Inflammatory macrophage treated with lipopolysaccharide for 4 hours (primary cell): ENCODE measurements at regions not wholly inside any gene's neighbourhood (a gene's known extent, or its start where the extent isn't known, plus 50 kb on each side); places are given as distances from the start of the nearest gene placed in this dataset.

Source experiments
- DNase-seq: peaks from one replicate; pipeline ENCODE4 v3.0.0-alpha.2; 2020

- DNase-seq = no peak
Observed at GRCh38 chr4:38489924-38490639, 173.9 kb upstream of the KLF3 start.

GRCh38 chr4:38490753-38491446 lies 173.1 kb upstream of the KLF3 start:
- no peak for DNase-seq

DNA sequence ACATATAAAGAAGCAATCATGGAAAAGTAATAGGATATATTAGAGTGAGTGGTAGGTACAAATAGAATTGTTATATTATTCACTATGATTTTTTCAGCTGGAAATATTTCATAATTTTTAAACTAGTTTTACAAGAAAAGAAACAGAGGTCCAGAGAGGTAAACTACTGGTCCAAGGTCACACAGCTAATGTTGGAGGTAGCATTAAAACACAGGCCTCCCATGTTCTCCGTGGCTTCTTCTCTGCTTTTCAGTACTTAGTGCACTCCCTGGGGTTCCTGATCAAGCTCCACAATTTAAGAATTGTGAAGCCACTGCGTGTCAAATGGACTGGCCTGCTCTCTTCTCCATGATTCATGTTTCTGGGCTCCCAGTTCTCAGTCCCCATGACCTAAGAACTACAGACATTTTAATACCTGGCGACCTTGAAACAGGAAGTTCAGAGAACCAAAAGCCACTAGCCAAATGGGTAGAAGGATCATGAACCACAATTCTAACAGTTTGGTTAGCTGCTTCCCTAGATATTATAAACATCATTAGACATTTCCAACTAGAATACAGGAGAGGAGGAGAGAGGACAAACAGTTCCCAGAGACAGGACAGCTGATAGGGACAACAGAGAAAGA lies 172.0 kb upstream of the KLF3 start:
- DNase-seq = no peak

DNA sequence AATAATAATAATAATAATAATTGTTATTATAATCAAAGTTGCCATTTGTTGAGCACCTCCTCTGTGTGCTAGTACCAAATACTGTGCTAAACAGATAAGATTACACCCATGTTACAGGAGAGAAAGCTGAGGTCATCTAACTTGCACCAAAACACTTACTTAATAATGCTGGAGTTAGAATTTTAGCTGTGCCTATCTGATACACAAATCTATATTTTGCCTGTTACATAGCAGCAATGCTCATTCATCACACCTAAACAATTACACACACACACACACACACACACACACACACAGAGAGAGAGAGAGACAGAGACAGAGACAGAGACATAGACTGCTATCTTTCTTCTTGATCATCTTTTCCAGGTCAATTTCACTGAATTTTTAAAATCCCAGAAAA lies 170.9 kb upstream of the KLF3 start:
- no peak for DNase-seq

- DNase-seq = no peak
Observed at GRCh38 chr4:38495446-38495845, 168.6 kb upstream of the KLF3 start.

- DNase-seq = no peak
Observed at GRCh38 chr4:38497121-38497520, 166.9 kb upstream of the KLF3 start.

GRCh38 chr4:38499101-38499500 lies 164.9 kb upstream of the KLF3 start:
- no peak for DNase-seq

GRCh38 chr4:38500433-38500832 lies 163.6 kb upstream of the KLF3 start:
- no peak for DNase-seq

- DNase-seq = no peak
Observed at GRCh38 chr4:38501698-38502097, 162.3 kb upstream of the KLF3 start.

- DNase-seq = peak; percentile 4
Observed at GRCh38 chr4:38503689-38504395, 160.2 kb upstream of the KLF3 start.

DNA sequence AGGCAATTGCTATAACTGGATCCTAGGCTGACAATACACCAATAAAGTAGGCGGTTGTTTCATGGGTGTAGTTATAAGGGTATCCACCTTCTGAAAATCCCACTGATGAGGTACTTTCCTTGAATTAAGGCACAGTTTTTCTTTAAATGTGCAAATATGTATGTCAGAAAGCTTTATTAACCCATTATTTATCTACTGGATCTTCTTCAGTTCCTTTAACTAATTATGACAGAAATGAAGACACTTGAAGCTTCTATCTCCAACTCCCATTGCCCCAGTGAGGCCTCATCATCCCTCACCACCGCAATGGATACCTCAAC lies 159.6 kb upstream of the KLF3 start:
- DNase-seq = no peak

DNA sequence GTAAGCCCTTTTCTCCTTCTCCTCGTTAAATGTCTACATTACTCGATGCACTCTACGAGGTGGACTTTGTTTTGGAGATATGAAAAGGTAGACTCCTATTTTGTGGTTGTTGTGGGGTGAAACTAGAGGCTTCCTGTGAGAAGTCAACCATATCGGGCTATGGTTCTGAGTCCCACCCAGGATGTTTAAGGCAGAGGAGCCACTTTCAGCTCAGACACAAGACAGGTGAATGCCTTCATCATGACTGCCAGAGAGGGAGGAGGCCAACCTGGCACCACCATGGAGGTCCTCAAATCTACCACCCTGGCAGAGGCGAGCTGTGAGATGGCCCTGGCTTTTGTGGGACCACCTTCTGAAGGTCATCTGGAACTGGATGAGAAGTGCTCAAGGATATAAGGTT lies 154.4 kb upstream of the KLF3 start:
- DNase-seq = no peak

DNA sequence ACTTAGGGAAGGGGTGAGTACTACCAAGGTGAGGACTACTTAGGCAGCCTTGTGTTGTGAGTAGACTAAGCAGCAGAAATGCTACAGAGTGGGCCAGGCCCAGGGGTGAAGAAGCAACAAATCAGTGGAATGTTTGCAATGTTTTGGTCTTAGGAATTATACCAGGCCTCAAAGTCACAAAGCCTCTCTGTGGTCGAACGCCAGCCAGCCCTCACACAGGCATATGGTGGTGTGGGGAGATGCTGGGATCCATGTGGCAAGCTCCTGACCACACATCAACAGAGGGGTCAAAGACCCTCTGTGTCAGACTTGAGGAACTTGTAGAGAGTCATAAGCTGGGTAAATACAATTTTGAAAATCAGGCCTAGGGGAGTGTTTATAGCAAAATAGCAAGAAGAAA lies 153.8 kb upstream of the KLF3 start:
- no peak for DNase-seq

DNA sequence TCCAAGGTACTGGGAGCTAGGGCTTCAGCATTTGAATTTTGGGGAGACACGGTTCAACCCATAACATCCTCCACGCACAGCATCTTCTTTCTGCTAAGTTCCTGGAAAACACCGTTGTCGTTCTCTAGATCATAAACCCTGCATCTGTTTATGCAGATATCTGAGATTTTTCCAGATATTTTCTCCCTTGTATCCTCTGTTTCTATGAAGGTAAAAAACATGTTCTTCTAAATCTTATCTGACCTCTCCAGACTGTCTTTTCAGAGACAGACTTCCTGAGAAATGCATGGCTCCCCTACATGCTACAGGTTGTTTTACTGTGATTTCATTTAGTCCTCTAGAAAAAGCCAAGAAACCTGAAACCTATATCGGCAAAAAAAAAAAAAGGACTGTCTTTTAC lies 152.3 kb upstream of the KLF3 start:
- no peak for DNase-seq

- DNase-seq = no peak
Observed at GRCh38 chr4:38512840-38513239, 151.2 kb upstream of the KLF3 start.

DNA sequence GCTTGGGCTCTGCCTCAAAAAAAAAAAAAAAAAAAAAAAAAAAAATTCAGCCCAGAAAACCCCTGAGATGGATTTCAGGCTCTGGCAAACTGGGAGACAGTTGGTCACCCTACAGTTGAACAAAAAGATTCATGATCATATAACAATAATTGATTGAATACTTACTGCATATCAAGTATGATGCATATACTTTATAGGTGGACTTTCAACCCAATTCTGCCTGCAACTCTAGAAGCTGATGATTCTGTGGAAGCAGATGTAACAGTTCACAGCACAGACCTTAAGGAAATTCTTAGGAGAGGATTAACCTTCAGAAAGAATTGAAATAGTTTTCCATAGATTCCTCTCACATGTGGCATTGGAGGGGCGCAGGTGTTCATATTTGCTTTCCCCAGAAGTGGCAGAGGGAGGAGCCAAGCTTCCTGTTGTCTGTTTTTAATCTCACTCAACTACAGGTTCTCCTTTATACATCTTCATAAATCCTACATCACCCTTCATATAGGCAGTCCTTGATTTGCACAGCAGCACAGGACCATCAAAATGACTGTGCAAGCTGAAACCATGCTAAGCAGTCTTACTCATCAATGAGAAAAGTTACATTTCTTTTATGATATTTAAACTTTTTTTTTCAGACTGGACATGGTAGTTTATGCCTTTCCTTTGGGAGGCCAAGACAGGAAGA lies 149.4 kb upstream of the KLF3 start:
- DNase-seq = no peak

DNA sequence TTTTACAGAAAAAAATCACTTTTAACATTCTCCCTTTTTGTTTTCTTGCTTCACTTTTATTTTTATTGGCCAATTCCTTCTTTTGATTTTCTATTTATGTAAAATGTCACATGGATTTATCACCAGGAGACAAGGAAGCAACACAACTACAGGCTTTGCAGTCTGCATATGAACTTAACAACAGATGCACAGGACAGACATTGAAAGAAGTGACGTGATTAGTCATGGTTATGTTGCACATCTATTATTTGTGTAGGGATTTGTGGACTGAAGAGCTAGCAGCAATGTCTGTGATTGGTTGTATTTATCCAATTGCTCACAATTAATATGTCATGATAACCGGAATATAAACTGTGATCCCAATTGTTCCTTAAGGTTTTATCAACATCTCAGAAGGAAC lies 147.8 kb upstream of the KLF3 start:
- no peak for DNase-seq

GRCh38 chr4:38519666-38520065 lies 144.3 kb upstream of the KLF3 start:
- DNase-seq = peak; percentile 69

- DNase-seq = peak; percentile 27
Observed at GRCh38 chr4:38523054-38523453, 140.9 kb upstream of the KLF3 start.

DNA sequence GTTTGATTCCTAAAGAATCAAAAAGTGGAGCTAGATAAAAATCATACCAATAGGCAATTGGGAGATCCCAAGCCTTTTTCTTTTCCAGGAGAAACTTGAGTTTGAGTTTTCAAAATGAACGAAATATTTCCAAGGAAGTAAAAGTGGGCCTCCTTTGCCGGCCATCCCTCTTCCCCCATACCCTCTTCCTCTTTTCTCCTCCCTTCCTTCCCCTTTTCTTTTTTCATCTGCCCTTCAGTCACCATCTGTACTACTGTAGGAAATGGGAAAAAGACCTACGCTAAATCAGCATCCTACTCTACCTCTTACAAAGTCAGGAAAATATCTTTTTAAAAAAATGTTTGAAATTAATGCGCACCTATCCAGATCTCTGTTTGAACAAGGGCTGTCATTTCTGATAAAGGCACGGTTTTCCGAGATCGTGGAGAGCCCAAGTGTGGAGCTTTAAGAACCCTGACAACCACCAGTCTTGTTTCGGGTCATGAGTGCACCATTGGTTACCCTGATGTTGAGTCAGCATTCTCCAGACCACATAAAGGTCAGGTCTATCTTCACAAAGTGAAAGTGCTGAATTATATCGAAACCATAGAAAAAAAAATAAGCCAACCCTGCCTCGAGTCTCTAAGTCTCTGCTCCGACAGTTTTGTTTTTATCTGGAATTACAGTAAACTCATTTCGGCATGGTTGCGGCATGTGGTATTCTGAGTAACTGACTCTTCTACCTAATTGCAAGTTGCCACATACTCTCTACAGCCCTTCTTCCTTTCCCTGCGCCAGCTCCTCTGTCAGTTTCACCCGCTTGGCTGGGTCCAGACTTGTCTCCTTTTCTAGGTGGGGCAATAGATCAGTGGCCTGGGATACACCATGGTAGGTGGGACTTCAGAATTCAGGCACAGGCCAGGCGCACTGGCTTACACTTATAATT lies 140.2 kb upstream of the KLF3 start:
- DNase-seq = peak; percentile 93

GRCh38 chr4:38526412-38526811 lies 137.6 kb upstream of the KLF3 start:
- no peak for DNase-seq
